Fibroblast of peridontal ligament (primary cell): ENCODE measurements at regions not wholly inside any gene's neighbourhood (a gene's known extent, or its start where the extent isn't known, plus 50 kb on each side); places are given as distances from the start of the nearest gene placed in this dataset.
"Not testable (repeated sequence)": the region's sequence is repeated elsewhere in the genome, so short reads cannot be mapped to it uniquely, and the experiment has no call there.

Experiments
- DNase-seq: peaks from one replicate; pipeline ENCODE4 v3.0.0-alpha.2; 2010; ENCODE audit errors: extremely low read depth

GRCh38 chr1:219085082-219085481 lies 88.6 kb upstream of the LYPLAL1 start:
- peak; percentile 77 for DNase-seq

GRCh38 chr1:219085988-219086387 lies 87.7 kb upstream of the LYPLAL1 start:
- DNase-seq = peak; percentile 65

- DNase-seq = no peak
These were observed 86.7 kb upstream of the LYPLAL1 start for GRCh38 chr1:219086956-219087469.

GRCh38 chr1:219088778-219089557 lies 84.7 kb upstream of the LYPLAL1 start:
- peak; percentile 91 for DNase-seq

GRCh38 chr1:219090607-219091006 lies 83.1 kb upstream of the LYPLAL1 start:
- DNase-seq = no peak

- DNase-seq = peak; percentile 75
These were observed 81.5 kb upstream of the LYPLAL1 start for GRCh38 chr1:219092206-219092605.

- no peak for DNase-seq
These were observed 74.4 kb upstream of the LYPLAL1 start for GRCh38 chr1:219099307-219099706.

- DNase-seq = no peak
These were observed 73.6 kb upstream of the LYPLAL1 start for GRCh38 chr1:219100059-219100458.

- DNase-seq = not testable (repeated sequence)
These were observed 71.2 kb upstream of the LYPLAL1 start for GRCh38 chr1:219102466-219102865.

- DNase-seq = no peak
These were observed 67.8 kb upstream of the LYPLAL1 start for GRCh38 chr1:219105893-219106292.

- no peak for DNase-seq
These were observed 64.2 kb upstream of the LYPLAL1 start for GRCh38 chr1:219109424-219110018.

- DNase-seq = peak; percentile 49
These were observed 60.4 kb upstream of the LYPLAL1 start for GRCh38 chr1:219113261-219113660.

- no peak for DNase-seq
These were observed 59.7 kb upstream of the LYPLAL1 start for GRCh38 chr1:219114014-219114413.

GRCh38 chr1:219119839-219120238 lies 53.8 kb upstream of the LYPLAL1 start:
- DNase-seq = no peak

- DNase-seq = peak; percentile 99
These were observed 52.8 kb upstream of the LYPLAL1 start for GRCh38 chr1:219120624-219121544.

GRCh38 chr1:219121679-219122078 lies 52.0 kb upstream of the LYPLAL1 start:
- no peak for DNase-seq

- peak; percentile 67 for DNase-seq
These were observed 50.6 kb upstream of the LYPLAL1 start for GRCh38 chr1:219123036-219123435.
